Lung (tissue), 11 donors: ENCODE measurements at regions not wholly inside any gene's neighbourhood (a gene's known extent, or its start where the extent isn't known, plus 50 kb on each side); places are given as distances from the start of the nearest gene placed in this dataset.

Experiments
- ATAC-seq: fragments of 200-7000 bp; cut with Tn5 transposase; one replicate; pipeline ENCODE4 v1.9.1; 2020; ENCODE audit warnings: moderate number of reproducible peaks; ENCODE audit not compliant: insufficient read depth, low FRiP score
- DNase-seq, 3 donors: peaks; one replicate each; pipeline ENCODE4 v3.0.0-alpha.2; 2013 to 2017
- H3K27ac ChIP-seq, 2 donors: one replicate each; pipeline ENCODE4 v1.5.1; 2013; ENCODE audit warnings: mild to moderate bottlenecking in 2 of 2, moderate library complexity in 2 of 2, control low read depth in 1 of 2, inconsistent platforms in 1 of 2, low read depth in 1 of 2, low read length in 1 of 2
- H3K27me3 ChIP-seq, 3 donors: one replicate each; pipeline ENCODE4 v1.5.1; 2013; ENCODE audit warnings: low read length in 2 of 3; ENCODE audit not compliant: control insufficient read depth in 3 of 3, insufficient read depth in 3 of 3
- H3K36me3 ChIP-seq, 4 donors: one replicate each; pipeline ENCODE4 v1.5.1; 2013; ENCODE audit warnings: low read length in 4 of 4, mild to moderate bottlenecking in 1 of 4, moderate library complexity in 1 of 4; ENCODE audit not compliant: control insufficient read depth in 4 of 4, insufficient read depth in 4 of 4
- H3K4me1 ChIP-seq, 5 donors: one replicate each; pipeline ENCODE4 v1.5.1; 2013; ENCODE audit warnings: low read length in 5 of 5, mild to moderate bottlenecking in 2 of 5, moderate library complexity in 1 of 5; ENCODE audit not compliant: control insufficient read depth in 5 of 5, insufficient read depth in 5 of 5
- H3K4me3 ChIP-seq: one replicate; pipeline ENCODE4 v1.5.1; 2013; ENCODE audit warnings: mild to moderate bottlenecking, control low read depth, moderate library complexity
- H3K9ac ChIP-seq, 2 donors: one replicate each; pipeline ENCODE4 v1.5.1; 2013; ENCODE audit warnings: low read length in 2 of 2, control low read depth in 1 of 2; ENCODE audit not compliant: insufficient read depth in 1 of 2
- H3K9me3 ChIP-seq, 4 donors: one replicate each; pipeline ENCODE4 v1.5.1; 2013; ENCODE audit warnings: low read length in 3 of 4, mild to moderate bottlenecking in 1 of 4, moderate library complexity in 1 of 4; ENCODE audit not compliant: control insufficient read depth in 4 of 4, insufficient read depth in 3 of 4
- CTCF ChIP-seq: IDR thresholded peaks from 2 replicates; pipeline ENCODE4 v1.5.1; 2012; ENCODE audit warnings: mild to moderate bottlenecking; ENCODE audit errors: control extremely low read depth, extremely low read depth
- WGBS, 2 donors: extraction: QIAGEN DNeasy Blood & Tissue Kit; methylation state at CpG; one replicate each; pipeline ENCODE4 v1.1.7; 2013; 5-methylcytosine and 5-hydroxymethylcytosine counted together
- donor health status: control.
- donor health status: control.
- donor health status: Bipolar disorder and iron deficiency.
- donor health status: healthy.
- donor health status: DM: yes; HTN: yes; CAD: no.

GRCh38 chr7:97639036-97639435 lies 92.8 kb upstream of the TAC1 start:
- H3K36me3 ChIP-seq: no peaks in the 10 kb centered on the region
- no peaks in the 10 kb centered on the region for H3K27me3 ChIP-seq
- no peaks in the 10 kb centered on the region for H3K9me3 ChIP-seq
- H3K9ac ChIP-seq: no peak overlapping the region
- no peaks in the 10 kb centered on the region for H3K4me1 ChIP-seq
- ATAC-seq (no peak), DNase-seq (no peak)
- no peak overlapping the region for H3K4me3 ChIP-seq
- H3K27ac ChIP-seq: no peak overlapping the region
- no peak for TF ChIP-seq CTCF

- no peak for TF ChIP-seq CTCF
- H3K9me3 ChIP-seq: no peaks in the 10 kb centered on the region
- no peak for DNase-seq
- H3K9ac ChIP-seq: no peak overlapping the region
- no peaks in the 10 kb centered on the region for H3K4me1 ChIP-seq
- no peak for ATAC-seq
- H3K27ac ChIP-seq: no peak overlapping the region
- H3K27me3 ChIP-seq: no peaks in the 10 kb centered on the region
- no peaks in the 10 kb centered on the region for H3K36me3 ChIP-seq
- WGBS, 2 donors: 84 to 86% methylated on average over 3 of the region's 3 CpGs
- no peak overlapping the region for H3K4me3 ChIP-seq
Measured at GRCh38 chr7:97659363-97660045, 72.4 kb upstream of the TAC1 start.

- no peak for DNase-seq
- Histone ChIP-seq H3K9ac (no peak overlapping the region), H3K9me3 (peaks cover 0 to 3% (median 0%) of the 10 kb centered on the region in 4 donors), H3K4me1 (no peaks in the 10 kb centered on the region), H3K27ac (no peak overlapping the region), H3K36me3 (no peaks in the 10 kb centered on the region), H3K4me3 (no peak overlapping the region), H3K27me3 (no peaks in the 10 kb centered on the region)
- ATAC-seq: no peak
- WGBS, 2 donors: 51 to 71% methylated on average over 1 of the region's 1 CpG
- TF ChIP-seq CTCF: no peak
Measured at GRCh38 chr7:97667359-97667758, 64.5 kb upstream of the TAC1 start.

- H3K9me3 ChIP-seq: peaks cover 0 to 3% (median 0%) of the 10 kb centered on the region in 4 donors
- DNase-seq (no peak), ATAC-seq (no peak)
- H3K4me1 ChIP-seq: no peaks in the 10 kb centered on the region
- H3K27ac ChIP-seq: no peak overlapping the region
- no peaks in the 10 kb centered on the region for H3K36me3 ChIP-seq
- H3K27me3 ChIP-seq: no peaks in the 10 kb centered on the region
- H3K4me3 ChIP-seq: no peak overlapping the region
- no peak for TF ChIP-seq CTCF
- H3K9ac ChIP-seq: no peak overlapping the region
Measured at GRCh38 chr7:97671571-97671970, 60.3 kb upstream of the TAC1 start.
